ENCODE measurements at regions not wholly inside any gene's neighbourhood (a gene's known extent, or its start where the extent isn't known, plus 50 kb on each side); places are given as distances from the start of the nearest gene placed in this dataset.

- Histone ChIP-seq H3K9me3 (ENCODE audit: control insufficient read depth, insufficient read depth, low read depth, low read length) (no peaks in the 10 kb centered on the region), H3K27ac (ENCODE audit: insufficient read depth, low read length) (no peak overlapping the region), H3K36me3 (ENCODE audit: control insufficient read depth, insufficient read depth, low read length) (no peaks in the 10 kb centered on the region), H2AFZ (ENCODE audit: low read length) (no peak overlapping the region), H3K79me2 (ENCODE audit: control insufficient read depth, insufficient read depth, low read length) (no peaks in the 10 kb centered on the region), H3K27me3 (ENCODE audit: control insufficient read depth, insufficient read depth, low read length) (no peaks in the 10 kb centered on the region), H3K9ac (ENCODE audit: insufficient read depth, low read length) (no peak overlapping the region), H4K20me1 (ENCODE audit: control insufficient read depth, extremely low read depth, insufficient read depth, low read length) (no peaks in the 10 kb centered on the region), H3K4me1 (ENCODE audit: control insufficient read depth, extremely low read depth, insufficient read depth, low read length) (no peaks in the 10 kb centered on the region), H3K4me2 (ENCODE audit: extremely low read depth, insufficient read depth, low read length) (no peak overlapping the region), H3K4me3 (replicated peaks in 1 of 4; ENCODE audit: control extremely low read depth in 1 of 4, insufficient read depth in 1 of 4, low read depth in 3 of 4, low read length in 4 of 4) (no peak overlapping the region)
- TF ChIP-seq, protein P1, sequence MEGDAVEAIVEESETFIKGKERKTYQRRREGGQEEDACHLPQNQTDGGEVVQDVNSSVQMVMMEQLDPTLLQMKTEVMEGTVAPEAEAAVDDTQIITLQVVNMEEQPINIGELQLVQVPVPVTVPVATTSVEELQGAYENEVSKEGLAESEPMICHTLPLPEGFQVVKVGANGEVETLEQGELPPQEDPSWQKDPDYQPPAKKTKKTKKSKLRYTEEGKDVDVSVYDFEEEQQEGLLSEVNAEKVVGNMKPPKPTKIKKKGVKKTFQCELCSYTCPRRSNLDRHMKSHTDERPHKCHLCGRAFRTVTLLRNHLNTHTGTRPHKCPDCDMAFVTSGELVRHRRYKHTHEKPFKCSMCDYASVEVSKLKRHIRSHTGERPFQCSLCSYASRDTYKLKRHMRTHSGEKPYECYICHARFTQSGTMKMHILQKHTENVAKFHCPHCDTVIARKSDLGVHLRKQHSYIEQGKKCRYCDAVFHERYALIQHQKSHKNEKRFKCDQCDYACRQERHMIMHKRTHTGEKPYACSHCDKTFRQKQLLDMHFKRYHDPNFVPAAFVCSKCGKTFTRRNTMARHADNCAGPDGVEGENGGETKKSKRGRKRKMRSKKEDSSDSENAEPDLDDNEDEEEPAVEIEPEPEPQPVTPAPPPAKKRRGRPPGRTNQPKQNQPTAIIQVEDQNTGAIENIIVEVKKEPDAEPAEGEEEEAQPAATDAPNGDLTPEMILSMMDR (conservative IDR thresholded peaks at IDR 0.05 in 1 of 2, IDR thresholded peaks at IDR 0.05 in 1 of 2; ENCODE audit: low read depth in 1 of 2, low read length in 2 of 2), result no peak
- TF ChIP-seq EZH2 (IDR thresholded peaks at IDR 0.05; ENCODE audit: low read length, missing control alignments), result no peak
- DNase-seq (ENCODE audit: low read depth in 2 of 2), result no peak
Measured at GRCh38 chr14:43900173-43900655, 606.9 kb downstream of the FSCB start.

DNA sequence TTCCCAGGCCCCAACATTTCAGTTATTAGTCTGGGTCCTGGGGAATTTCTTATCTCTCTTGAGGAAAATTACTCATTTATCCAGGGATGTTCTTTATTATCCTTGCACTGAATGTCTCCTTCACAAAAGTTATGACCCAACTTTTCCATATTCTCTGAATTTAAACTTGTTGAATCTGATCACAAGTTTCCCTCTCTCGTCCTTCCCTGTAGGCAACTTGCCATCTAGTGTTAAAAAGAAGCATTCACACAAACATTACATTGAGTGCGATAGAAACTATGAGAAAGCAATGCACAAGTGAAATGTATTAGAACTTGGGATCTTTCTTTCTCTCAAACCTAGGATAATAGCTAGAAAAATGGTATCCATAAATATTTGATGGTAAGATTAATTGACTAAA is 608.4 kb downstream of the FSCB start:
- H4K20me1 ChIP-seq (ENCODE audit: control insufficient read depth, extremely low read depth, insufficient read depth, low read length), result no peaks in the 10 kb centered on the region
- no peaks in the 10 kb centered on the region for H3K4me1 ChIP-seq (ENCODE audit: control insufficient read depth, extremely low read depth, insufficient read depth, low read length)
- H2AFZ ChIP-seq (ENCODE audit: low read length), result no peak overlapping the region
- H3K79me2 ChIP-seq (ENCODE audit: control insufficient read depth, insufficient read depth, low read length), result no peaks in the 10 kb centered on the region
- H3K36me3 ChIP-seq (ENCODE audit: control insufficient read depth, insufficient read depth, low read length), result no peaks in the 10 kb centered on the region
- no peak overlapping the region for H3K4me3 ChIP-seq (replicated peaks in 1 of 4; ENCODE audit: control extremely low read depth in 1 of 4, insufficient read depth in 1 of 4, low read depth in 3 of 4, low read length in 4 of 4)
- H3K9ac ChIP-seq (ENCODE audit: insufficient read depth, low read length), result no peak overlapping the region
- TF ChIP-seq EZH2 (IDR thresholded peaks at IDR 0.05; ENCODE audit: low read length, missing control alignments), result no peak
- TF ChIP-seq, protein P1 (conservative IDR thresholded peaks at IDR 0.05 in 1 of 2, IDR thresholded peaks at IDR 0.05 in 1 of 2; ENCODE audit: low read depth in 1 of 2, low read length in 2 of 2), result no peak
- no peak overlapping the region for H3K4me2 ChIP-seq (ENCODE audit: extremely low read depth, insufficient read depth, low read length)
- no peaks in the 10 kb centered on the region for H3K9me3 ChIP-seq (ENCODE audit: control insufficient read depth, insufficient read depth, low read depth, low read length)
- H3K27me3 ChIP-seq (ENCODE audit: control insufficient read depth, insufficient read depth, low read length), result no peaks in the 10 kb centered on the region
- peak in 1 of 2 donors; percentile 4 for DNase-seq (ENCODE audit: low read depth in 2 of 2)
- H3K27ac ChIP-seq (ENCODE audit: insufficient read depth, low read length), result no peak overlapping the region

- Histone ChIP-seq H4K20me1 (ENCODE audit: control insufficient read depth, extremely low read depth, insufficient read depth, low read length) (no peaks in the 10 kb centered on the region), H3K79me2 (ENCODE audit: control insufficient read depth, insufficient read depth, low read length) (no peaks in the 10 kb centered on the region), H3K27me3 (ENCODE audit: control insufficient read depth, insufficient read depth, low read length) (no peaks in the 10 kb centered on the region), H3K9ac (ENCODE audit: insufficient read depth, low read length) (no peak overlapping the region), H3K4me2 (ENCODE audit: extremely low read depth, insufficient read depth, low read length) (no peak overlapping the region), H2AFZ (ENCODE audit: low read length) (no peak overlapping the region), H3K4me3 (replicated peaks in 1 of 4; ENCODE audit: control extremely low read depth in 1 of 4, insufficient read depth in 1 of 4, low read depth in 3 of 4, low read length in 4 of 4) (no peak overlapping the region), H3K27ac (ENCODE audit: insufficient read depth, low read length) (no peak overlapping the region), H3K4me1 (ENCODE audit: control insufficient read depth, extremely low read depth, insufficient read depth, low read length) (no peaks in the 10 kb centered on the region), H3K36me3 (ENCODE audit: control insufficient read depth, insufficient read depth, low read length) (no peaks in the 10 kb centered on the region), H3K9me3 (ENCODE audit: control insufficient read depth, insufficient read depth, low read depth, low read length) (no peaks in the 10 kb centered on the region)
- TF ChIP-seq EZH2 (IDR thresholded peaks at IDR 0.05; ENCODE audit: low read length, missing control alignments), result no peak
- TF ChIP-seq, protein P1 (conservative IDR thresholded peaks at IDR 0.05 in 1 of 2, IDR thresholded peaks at IDR 0.05 in 1 of 2; ENCODE audit: low read depth in 1 of 2, low read length in 2 of 2), result no peak
- DNase-seq (ENCODE audit: low read depth in 2 of 2), result no peak
Measured at GRCh38 chr14:43896044-43896443, 611.0 kb downstream of the FSCB start.
